H1 (cell line): ENCODE measurements at regions not wholly inside any gene's neighbourhood (a gene's known extent, or its start where the extent isn't known, plus 50 kb on each side); places are given as distances from the start of the nearest gene placed in this dataset.

Experiments used
- CTCF ChIA-PET: fragments of 300-600 bp; sonication (Branson Sonifier 250); formaldehyde crosslinking; loops from one replicate; lab custom pipeline; 2021; ENCODE audit not compliant: partially characterized antibody; lab: Charles Lee
- POLR2A ChIA-PET: fragments of 300-600 bp; sonication (Branson Sonifier 250); formaldehyde crosslinking; loops from one replicate; lab custom pipeline; 2021; ENCODE audit warnings: inconsistent platforms; ENCODE audit not compliant: partially characterized antibody; lab: Charles Lee
- DNase-seq, 2 experiments: peaks; one replicate each; pipeline versions ENCODE4 v3.0.0 to v3.0.0-alpha.2; 2010 to 2022; ENCODE audit warnings: low spot score in 2 of 2, low read depth in 1 of 2, mixed read lengths in 1 of 2
- FAIRE-seq: peaks from 2 replicates; lab custom pipeline; 2011; peaks lifted over from hg19 to GRCh38; lab: Jason Lieb, UNC
- H2AFZ ChIP-seq: 2 replicates; pipeline ENCODE4 v1.8.1; 2012; ENCODE audit warnings: low read length, inconsistent platforms
- H2AK5ac ChIP-seq: 2 replicates; pipeline ENCODE4 v1.6.1; 2013; ENCODE audit warnings: low read depth, low read length
- H2BK120ac ChIP-seq: replicated peaks from 2 replicates; pipeline ENCODE3; 2013; ENCODE audit warnings: low read depth, low read length, inconsistent platforms
- H2BK12ac ChIP-seq: 2 replicates; pipeline ENCODE4 v1.6.1; 2013; ENCODE audit warnings: low read depth, low read length
- H2BK15ac ChIP-seq: 2 replicates; pipeline ENCODE4 v1.6.1; 2013; ENCODE audit warnings: low read length
- H2BK20ac ChIP-seq: 2 replicates; pipeline ENCODE4 v1.6.1; 2013; ENCODE audit warnings: low read length
- H2BK5ac ChIP-seq: 2 replicates; pipeline ENCODE4 v1.6.1; 2013; ENCODE audit warnings: low read depth, low read length
- H3K14ac ChIP-seq: 2 replicates; pipeline ENCODE4 v1.6.1; 2013; ENCODE audit warnings: inconsistent platforms; ENCODE audit not compliant: insufficient read length
- H3K18ac ChIP-seq: 2 replicates; pipeline ENCODE4 v1.6.1; 2013; ENCODE audit warnings: low read length; ENCODE audit errors: extremely low read depth
- H3K23ac ChIP-seq: 2 replicates; pipeline ENCODE4 v1.6.1; 2013; ENCODE audit warnings: inconsistent platforms; ENCODE audit not compliant: insufficient read length
- H3K23me2 ChIP-seq: 2 replicates; pipeline ENCODE4 v1.6.1; 2013; ENCODE audit warnings: low read depth, low read length
- H3K27ac ChIP-seq: 2 replicates; pipeline ENCODE4 v1.6.1; 2011; ENCODE audit warnings: low read depth, low read length, inconsistent platforms
- H3K27me3 ChIP-seq, 4 experiments: replicated peaks in 1 of 4; 1 replicate in 1 of 4; 2 replicates in 3 of 4; pipeline versions ENCODE4 v1.6.1 to v1.8.1; 2011 to 2013; ENCODE audit warnings: low read length in 3 of 4, mild to moderate bottlenecking in 3 of 4, inconsistent platforms in 2 of 4, mixed read lengths in 2 of 4, moderate library complexity in 1 of 4; ENCODE audit not compliant: control insufficient read depth in 3 of 4, insufficient read depth in 3 of 4; ENCODE audit errors: extremely low read depth in 1 of 4
- H3K36me3 ChIP-seq, 4 experiments: 2 replicates each; pipeline versions ENCODE4 v1.6.1 to v1.8.1; 2011 to 2013; ENCODE audit warnings: mild to moderate bottlenecking in 4 of 4, low read length in 3 of 4, moderate library complexity in 2 of 4, control low read depth in 1 of 4, inconsistent platforms in 1 of 4; ENCODE audit not compliant: insufficient read depth in 4 of 4, control insufficient read depth in 2 of 4
- H3K4ac ChIP-seq: replicated peaks from 2 replicates; pipeline ENCODE3; 2013; ENCODE audit warnings: low read length, low read depth, mixed read lengths, inconsistent platforms; ENCODE audit not compliant: insufficient read length
- H3K4me1 ChIP-seq, 4 experiments: replicated peaks in 1 of 4; 1 replicate in 1 of 4; 2 replicates in 3 of 4; pipeline versions ENCODE4 v1.6.1 to v1.8.1; 2011 to 2013; ENCODE audit warnings: low read length in 3 of 4, inconsistent platforms in 2 of 4, mixed read lengths in 1 of 4; ENCODE audit not compliant: insufficient read depth in 4 of 4, control insufficient read depth in 3 of 4
- H3K4me2 ChIP-seq, 2 experiments: 2 replicates each; pipeline versions ENCODE4 v1.6.1 to v1.8.1; 2011 to 2013; ENCODE audit warnings: low read depth in 2 of 2, low read length in 2 of 2, control low read depth in 1 of 2, inconsistent platforms in 1 of 2, mild to moderate bottlenecking in 1 of 2; ENCODE audit not compliant: insufficient read depth in 1 of 2
- H3K4me3 ChIP-seq, 4 experiments: fragments of 200-600, 300-600 bp in 1 of 4; sonication (generic), shearing (Covaris generic), sonication (Bioruptor Twin) in 1 of 4; 2 replicates each; pipeline versions ENCODE4 v1.5.1 to v1.8.1; 2011 to 2016; ENCODE audit warnings: low read length in 4 of 4, low read depth in 3 of 4, control low read depth in 2 of 4, inconsistent platforms in 2 of 4, mild to moderate bottlenecking in 2 of 4, mixed read lengths in 1 of 4, moderate library complexity in 1 of 4; ENCODE audit not compliant: insufficient read depth in 2 of 4; ENCODE audit errors: extremely low read depth in 1 of 4
- H3K56ac ChIP-seq: replicated peaks from 2 replicates; pipeline ENCODE3; 2013; ENCODE audit warnings: low read depth, mild to moderate bottlenecking, mixed read lengths, low read length, inconsistent platforms; ENCODE audit not compliant: insufficient read length
- H3K79me1 ChIP-seq: 2 replicates; pipeline ENCODE4 v1.6.1; 2013; ENCODE audit warnings: low read depth, low read length, control low read depth
- H3K79me2 ChIP-seq, 2 experiments: 2 replicates each; pipeline versions ENCODE4 v1.6.1 to v1.8.1; 2012 to 2013; ENCODE audit warnings: low read length in 2 of 2, mild to moderate bottlenecking in 2 of 2, inconsistent platforms in 1 of 2; ENCODE audit not compliant: insufficient read depth in 2 of 2, control insufficient read depth in 1 of 2
- H3K9ac ChIP-seq, 4 experiments: replicated peaks in 1 of 4; 1 replicate in 1 of 4; 2 replicates in 3 of 4; pipeline versions ENCODE4 v1.6.1 to v1.8.1; 2011 to 2013; ENCODE audit warnings: low read depth in 3 of 4, low read length in 3 of 4, control low read depth in 2 of 4, mild to moderate bottlenecking in 2 of 4, moderate library complexity in 2 of 4, inconsistent platforms in 1 of 4; ENCODE audit errors: extremely low read depth in 1 of 4
- H3K9me3 ChIP-seq, 2 experiments: 2 replicates each; pipeline versions ENCODE4 v1.6.1 to v1.8.1; 2012 to 2013; ENCODE audit warnings: mild to moderate bottlenecking in 2 of 2, moderate library complexity in 2 of 2, control low read depth in 1 of 2, inconsistent platforms in 1 of 2, low read depth in 1 of 2, low read length in 1 of 2, mixed read lengths in 1 of 2; ENCODE audit not compliant: insufficient read depth in 2 of 2
- H4K20me1 ChIP-seq, 2 experiments: replicated peaks in 1 of 2; 2 replicates each; pipeline versions ENCODE3 to v1.8.1; 2011 to 2013; ENCODE audit warnings: inconsistent platforms in 2 of 2, low read length in 2 of 2, mild to moderate bottlenecking in 1 of 2; ENCODE audit not compliant: insufficient read depth in 2 of 2, control insufficient read depth in 1 of 2
- H4K5ac ChIP-seq: 2 replicates; pipeline ENCODE4 v1.6.1; 2013; ENCODE audit warnings: low read length, low read depth, mixed read lengths, inconsistent platforms; ENCODE audit not compliant: insufficient read length
- H4K8ac ChIP-seq: 2 replicates; pipeline ENCODE4 v1.8.0; 2013; ENCODE audit warnings: mild to moderate bottlenecking, moderate library complexity, low read length, inconsistent platforms; ENCODE audit not compliant: insufficient read depth; ENCODE audit errors: extremely low read depth
- H4K91ac ChIP-seq: replicated peaks from 2 replicates; pipeline ENCODE3; 2013; ENCODE audit warnings: low read length, mixed read lengths, inconsistent platforms; ENCODE audit not compliant: insufficient read length
- BCL11A ChIP-seq, 2 experiments: IDR thresholded peaks; one replicate each; pipeline ENCODE4 v1.6.1; 2011; ENCODE audit warnings: low read depth in 2 of 2, low read length in 2 of 2, mild to moderate bottlenecking in 2 of 2
- CBX8 ChIP-seq: fragments of 300-800, 300-1000 bp; sonication (generic); IDR thresholded peaks from 2 replicates; pipeline ENCODE4 v1.7.1; 2016; ENCODE audit warnings: low read depth, low read length, borderline replicate concordance
- CHD2 ChIP-seq: IDR thresholded peaks from 2 replicates; pipeline ENCODE4 v1.6.1; 2012; ENCODE audit warnings: low read length, improper control_type of control experiment
- CREB1 ChIP-seq: IDR thresholded peaks from 2 replicates; pipeline ENCODE4 v1.6.1; 2012; ENCODE audit warnings: inconsistent platforms
- KDM5A ChIP-seq: fragments of 200-600 bp; IDR thresholded peaks from 2 replicates; pipeline ENCODE4 v1.7.1; 2012; ENCODE audit warnings: mild to moderate bottlenecking, low read length, inconsistent platforms, mixed read lengths
- MAFK ChIP-seq: IDR thresholded peaks from 2 replicates; pipeline ENCODE4 v1.6.1; 2012; ENCODE audit warnings: low read depth, mild to moderate bottlenecking, improper control_type of control experiment, low read length
- PHF8 ChIP-seq: fragments of 200-600 bp; sonication (generic); conservative IDR thresholded peaks from 2 replicates; pipeline ENCODE4 v1.7.1; 2012; ENCODE audit warnings: low read depth, mild to moderate bottlenecking, inconsistent platforms, low read length, moderate library complexity
- RNF2 ChIP-seq: fragments of 200-900, 300-1000 bp; sonication (generic); IDR thresholded peaks from 2 replicates; pipeline ENCODE4 v1.7.1; 2016; ENCODE audit warnings: borderline replicate concordance, low read depth, mild to moderate bottlenecking, antibody characterized with exemption, low read length; ENCODE audit not compliant: poor library complexity, severe bottlenecking; ENCODE audit errors: missing control alignments
- SIN3A ChIP-seq, 2 experiments: IDR thresholded peaks in 1 of 2; conservative IDR thresholded peaks in 1 of 2; 2 replicates each; pipeline ENCODE4 v1.6.1; 2011 to 2012; ENCODE audit warnings: low read length in 2 of 2, improper control_type of control experiment in 1 of 2, low read depth in 1 of 2, mild to moderate bottlenecking in 1 of 2
- SIX5 ChIP-seq: IDR thresholded peaks from 2 replicates; pipeline ENCODE4 v1.6.1; 2011; ENCODE audit warnings: mild to moderate bottlenecking, low read depth, low read length
- WGBS, 2 experiments: shearing (Covaris generic) in 1 of 2; methylation state at CpG; one replicate each; pipeline versions ENCODE4 v1.1.6 to v1.1.7; 2013 to 2015; ENCODE audit warnings: low lambda C conversion rate in 2 of 2, mixed read lengths in 2 of 2, inconsistent platforms in 1 of 2, low coverage in 1 of 2, missing lambda C conversion rate in 1 of 2; ENCODE audit not compliant: insufficient replicate concordance in 2 of 2, insufficient coverage in 1 of 2, insufficient read length in 1 of 2; ENCODE audit errors: extremely low coverage in 1 of 2, missing lambda C conversion rate in 1 of 2; 5-methylcytosine and 5-hydroxymethylcytosine counted together

DNA sequence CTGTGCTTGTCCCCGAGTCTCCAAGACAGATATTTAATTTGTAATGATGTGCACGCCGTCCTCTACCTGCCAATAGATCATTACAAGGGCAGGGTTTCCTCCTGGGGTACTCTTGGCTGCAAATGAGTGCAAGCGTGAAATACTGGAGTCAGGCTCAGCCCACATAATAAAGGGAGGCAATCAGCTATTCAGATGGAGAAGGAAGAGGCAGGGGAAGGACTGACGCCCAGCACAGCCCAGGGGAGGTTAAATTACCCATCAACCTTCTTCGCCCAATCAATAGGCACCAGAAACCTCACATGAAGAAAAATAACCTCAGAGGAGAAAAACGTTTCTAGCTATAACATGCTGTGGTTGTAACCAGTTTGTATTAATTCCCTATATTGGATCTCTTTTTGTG is 544.9 kb upstream of the ADARB2 start:
- TF ChIP-seq KDM5A (no peak), CHD2 (no peak), BCL11A (IDR thresholded peaks at IDR 0.05; ENCODE audit: low read depth in 2 of 2, low read length in 2 of 2) (no peak), MAFK (no peak), SIN3A (conservative IDR thresholded peaks at IDR 0.05 in 1 of 2, IDR thresholded peaks at IDR 0.05 in 1 of 2; ENCODE audit: low read depth in 1 of 2, low read length in 2 of 2) (no peak), CREB1 (no peak), RNF2 (no peak), PHF8 (no peak), SIX5 (no peak), CBX8 (no peak)
- POLR2A ChIA-PET, result no interaction called here
- DNase-seq, result no peak

More for the DNA sequence above, 544.9 kb upstream of the ADARB2 start:
- H2BK5ac ChIP-seq, result no peak overlapping the region
- H3K36me3 ChIP-seq, result no peaks in the 10 kb centered on the region
- H3K23ac ChIP-seq, result no peak overlapping the region
- no peak overlapping the region for H3K4me2 ChIP-seq
- no peak overlapping the region for H2AK5ac ChIP-seq
- H3K4me1 ChIP-seq, result peaks cover 0 to 13% (median 6%) of the 10 kb centered on the region in 4 experiments; a peak in 3 of 7 replicates
- H3K79me2 ChIP-seq, result no peaks in the 10 kb centered on the region
- H2BK120ac ChIP-seq, result no peak overlapping the region
- no peak overlapping the region; the same call in 1 of the 2 replicates for H3K18ac ChIP-seq
- H3K23me2 ChIP-seq, result no peaks in the 10 kb centered on the region
- 58% methylated on average over 7 of the region's 7 CpGs; no CpG with 5 or more reads in 1 of the 2 experiments for WGBS, 2 experiments
- no peak overlapping the region for H3K4me3 ChIP-seq
- no peaks in the 10 kb centered on the region; a peak in 2 of 7 replicates for H3K27me3 ChIP-seq
- H3K4ac ChIP-seq, result no peak overlapping the region
- H3K56ac ChIP-seq, result no peak overlapping the region
- H2BK20ac ChIP-seq, result no peak overlapping the region
- H4K20me1 ChIP-seq, result no peaks in the 10 kb centered on the region
- peak overlapping the region; percentile 12; the same call in 1 of the 2 replicates for H2AFZ ChIP-seq
- FAIRE-seq, result no peak
- CTCF ChIA-PET, result interaction anchor here (0.6 to 1.2 kb wide), 4 partner anchors 13 to 197 kb away, joined by 3 read pairs; no protein-coding TSS in a partner anchor
- H4K8ac ChIP-seq, result no peak overlapping the region
- no peak overlapping the region for H3K9ac ChIP-seq
- H2BK12ac ChIP-seq, result no peak overlapping the region
- no peak overlapping the region for H4K5ac ChIP-seq
- H4K91ac ChIP-seq, result no peak overlapping the region
- H3K9me3 ChIP-seq, result no peaks in the 10 kb centered on the region; a peak in 2 of 4 replicates
- H3K27ac ChIP-seq, result no peak overlapping the region
- H2BK15ac ChIP-seq, result no peak overlapping the region
- no peak overlapping the region for H3K14ac ChIP-seq
- H3K79me1 ChIP-seq, result no peaks in the 10 kb centered on the region
